Neural cell (in vitro differentiated cells): ENCODE measurements at regions not wholly inside any gene's neighbourhood (a gene's known extent, or its start where the extent isn't known, plus 50 kb on each side); places are given as distances from the start of the nearest gene placed in this dataset.

Experiments
- H2AFZ ChIP-seq: fragments of 200-600, 300-800 bp; sonication (generic), shearing (Covaris generic); 2 replicates; pipeline ENCODE4 v1.6.0; 2014; ENCODE audit warnings: low read depth, mild to moderate bottlenecking, antibody characterized with exemption, low read length, moderate library complexity
- H3F3A ChIP-seq: fragments of 200-600 bp; shearing (Covaris generic); 2 replicates; pipeline ENCODE4 v1.6.1; 2016; ENCODE audit warnings: mild to moderate bottlenecking, moderate library complexity, mixed read lengths, antibody characterized with exemption, low read length; ENCODE audit not compliant: insufficient read depth, poor library complexity, severe bottlenecking
- H3K27ac ChIP-seq: fragments of 200-600, 300-800 bp; sonication (generic), shearing (Covaris generic); 2 replicates; pipeline ENCODE4 v1.5.1; 2014; ENCODE audit warnings: mild to moderate bottlenecking, low read length, moderate library complexity
- H3K27me3 ChIP-seq: fragments of 300-800, 200-600 bp; sonication (generic), shearing (Covaris generic); 2 replicates; pipeline ENCODE4 v1.6.0; 2014; ENCODE audit warnings: mild to moderate bottlenecking, low read depth, low read length, moderate library complexity; ENCODE audit not compliant: insufficient read depth
- H3K36me3 ChIP-seq: fragments of 300-800, 200-600 bp; sonication (generic), shearing (Covaris generic); 2 replicates; pipeline ENCODE4 v1.5.1; 2014; ENCODE audit warnings: mild to moderate bottlenecking, antibody characterized with exemption, low read length, moderate library complexity; ENCODE audit not compliant: insufficient read depth
- H3K4me2 ChIP-seq: fragments of 300-800, 200-600 bp; sonication (generic), shearing (Covaris generic); 2 replicates; pipeline ENCODE4 v1.6.0; 2014; ENCODE audit warnings: mild to moderate bottlenecking, low read length
- H3K4me3 ChIP-seq: fragments of 300-800, 200-600 bp; sonication (generic), shearing (Covaris generic); 2 replicates; pipeline ENCODE4 v1.5.1; 2014; ENCODE audit warnings: mild to moderate bottlenecking, low read length, moderate library complexity
- H3K79me2 ChIP-seq: fragments of 200-600 bp; shearing (Covaris generic); replicated peaks from 2 replicates; pipeline ENCODE4 v1.6.0; 2014; ENCODE audit warnings: mild to moderate bottlenecking, low read length, moderate library complexity; ENCODE audit not compliant: insufficient read depth
- H3K9ac ChIP-seq: fragments of 300-800, 200-600 bp; sonication (generic), shearing (Covaris generic); 2 replicates; pipeline ENCODE4 v1.6.1; 2016; ENCODE audit warnings: mild to moderate bottlenecking, low read length, mixed read lengths
- H3K9me2 ChIP-seq: fragments of 200-600 bp; shearing (Covaris generic); 2 replicates; pipeline ENCODE4 v1.6.1; 2016; ENCODE audit warnings: mild to moderate bottlenecking, low read length, mixed read lengths; ENCODE audit not compliant: insufficient read depth
- H3K9me3 ChIP-seq: fragments of 200-600, 300-800 bp; sonication (generic), shearing (Covaris generic); 2 replicates; pipeline ENCODE4 v1.6.1; 2016; ENCODE audit warnings: mild to moderate bottlenecking, mixed run types, low read length, moderate library complexity, mixed read lengths
- H4K20me1 ChIP-seq: fragments of 200-600 bp; shearing (Covaris generic); 2 replicates; pipeline ENCODE4 v1.6.1; 2016; ENCODE audit warnings: mild to moderate bottlenecking, mixed run types; ENCODE audit not compliant: insufficient read depth
- CTCF ChIP-seq: fragments of 450-650 bp; IDR thresholded peaks from 2 replicates; pipeline ENCODE4 v1.5.1; 2014; ENCODE audit warnings: antibody characterized with exemption, mild to moderate bottlenecking, moderate library complexity; ENCODE audit not compliant: poor library complexity, severe bottlenecking
- EP300 ChIP-seq: fragments of 450-650 bp; conservative IDR thresholded peaks from 2 replicates; pipeline ENCODE4 v1.6.1; 2014; ENCODE audit warnings: antibody characterized with exemption, mild to moderate bottlenecking, moderate library complexity; ENCODE audit not compliant: poor library complexity, severe bottlenecking
- EZH2 ChIP-seq: fragments of 200-600, 300-800 bp; shearing (Covaris generic), sonication (generic); IDR thresholded peaks from 2 replicates; pipeline ENCODE4 v1.6.1; 2014; ENCODE audit warnings: antibody characterized with exemption, low read length, borderline replicate concordance, mild to moderate bottlenecking; ENCODE audit not compliant: insufficient read depth, poor library complexity, severe bottlenecking
- MXI1 ChIP-seq: fragments of 450-650 bp; conservative IDR thresholded peaks from 2 replicates; pipeline ENCODE4 v1.6.1; 2014; ENCODE audit warnings: antibody characterized with exemption, mild to moderate bottlenecking; ENCODE audit not compliant: poor library complexity, severe bottlenecking
- POLR2AphosphoS5 ChIP-seq: IDR thresholded peaks from 2 replicates; pipeline ENCODE4 v1.6.1; 2012
- RAD21 ChIP-seq: fragments of 450-650 bp; conservative IDR thresholded peaks from 2 replicates; pipeline ENCODE4 v1.6.1; 2014; ENCODE audit warnings: antibody characterized with exemption, mild to moderate bottlenecking, moderate library complexity
- REST ChIP-seq: IDR thresholded peaks from 2 replicates; pipeline ENCODE4 v1.6.1; 2012; ENCODE audit warnings: borderline replicate concordance
- SMC3 ChIP-seq: fragments of 450-650 bp; conservative IDR thresholded peaks from 2 replicates; pipeline ENCODE4 v1.6.1; 2014; ENCODE audit warnings: antibody characterized with exemption, mild to moderate bottlenecking, moderate library complexity; ENCODE audit not compliant: poor library complexity
- TAF1 ChIP-seq: IDR thresholded peaks from 2 replicates; pipeline ENCODE4 v1.6.1; 2012; ENCODE audit warnings: low read depth

- TF ChIP-seq CTCF (no peak), EZH2 (no peak), MXI1 (no peak), RAD21 (no peak), REST (no peak)
- no peak overlapping the region for H2AFZ ChIP-seq
- no peak overlapping the region for H3K4me2 ChIP-seq
- no peaks in the 10 kb centered on the region for H3K9me3 ChIP-seq
- no peaks in the 10 kb centered on the region for H3K9me2 ChIP-seq
- no peaks in the 10 kb centered on the region for H3F3A ChIP-seq
- H3K4me3 ChIP-seq, result no peak overlapping the region
- H3K9ac ChIP-seq, result no peak overlapping the region
- H3K27ac ChIP-seq, result no peak overlapping the region
- H3K36me3 ChIP-seq, result no peaks in the 10 kb centered on the region
- no peaks in the 10 kb centered on the region for H4K20me1 ChIP-seq
- no peaks in the 10 kb centered on the region for H3K79me2 ChIP-seq
- H3K27me3 ChIP-seq, result no peaks in the 10 kb centered on the region
Observed at GRCh38 chr10:44020322-44021111, 364.4 kb downstream of the CXCL12 start.

- H3K9me2 ChIP-seq, result no peaks in the 10 kb centered on the region
- no peak overlapping the region for H3K9ac ChIP-seq
- no peaks in the 10 kb centered on the region for H3F3A ChIP-seq
- H3K4me3 ChIP-seq, result no peak overlapping the region
- no peak overlapping the region for H3K27ac ChIP-seq
- no peaks in the 10 kb centered on the region for H3K79me2 ChIP-seq
- H3K9me3 ChIP-seq, result no peaks in the 10 kb centered on the region
- H3K27me3 ChIP-seq, result no peaks in the 10 kb centered on the region
- no peaks in the 10 kb centered on the region for H3K36me3 ChIP-seq
- H2AFZ ChIP-seq, result no peak overlapping the region
- no peaks in the 10 kb centered on the region for H4K20me1 ChIP-seq
- no peak overlapping the region for H3K4me2 ChIP-seq
- TF ChIP-seq REST, result no peak
- TF ChIP-seq EZH2, result no peak
- TF ChIP-seq TAF1, result no peak
- no peak for TF ChIP-seq EP300
- no peak for TF ChIP-seq MXI1
- TF ChIP-seq CTCF, result no peak
- TF ChIP-seq SMC3, result no peak
- TF ChIP-seq RAD21, result no peak
- no peak for TF ChIP-seq POLR2AphosphoS5
Observed at GRCh38 chr10:44017483-44018145, 367.3 kb downstream of the CXCL12 start.
